ENCODE measurements at regions not wholly inside any gene's neighbourhood (a gene's known extent, or its start where the extent isn't known, plus 50 kb on each side); places are given as distances from the start of the nearest gene placed in this dataset.

DNA sequence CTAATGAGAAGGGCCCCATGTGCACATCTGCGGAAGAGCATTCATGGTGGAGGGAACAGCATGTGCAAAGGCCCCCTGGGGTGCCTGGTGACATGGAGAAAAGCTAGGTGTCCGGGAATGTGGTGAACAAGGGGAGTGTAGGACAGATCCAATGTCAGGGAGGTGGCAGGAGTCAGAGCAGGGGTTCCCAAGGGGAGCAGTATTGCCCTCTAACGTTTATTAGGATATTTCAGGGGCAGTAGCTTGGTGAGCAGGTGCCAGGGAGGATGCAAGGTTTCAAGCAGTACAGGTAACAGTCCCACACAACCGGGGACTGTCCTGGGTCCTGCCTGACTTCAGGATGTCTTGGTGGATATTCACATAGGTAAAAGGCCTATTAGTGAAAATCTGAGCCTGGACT lies 209.6 kb downstream of the EMX2 start:
- no peak for TF ChIP-seq CTCF (conservative IDR thresholded peaks at IDR 0.05; ENCODE audit: low read depth, low read length)
- TF ChIP-seq EZH2 (IDR thresholded peaks at IDR 0.05; ENCODE audit: borderline replicate concordance, low read depth, low read length, poor library complexity, severe bottlenecking) = no peak

Measured in A673 (cell line).